ENCODE measurements at regions not wholly inside any gene's neighbourhood (a gene's known extent, or its start where the extent isn't known, plus 50 kb on each side); places are given as distances from the start of the nearest gene placed in this dataset.

GRCh38 chr21:15423676-15424445 is 305.9 kb upstream of the USP25 start:
- TF ChIP-seq RARB (CRISPR knock-in tag; IDR thresholded peaks at IDR 0.05) (no peak), PATZ1 (CRISPR knock-in tag; IDR thresholded peaks at IDR 0.05; ENCODE audit: borderline replicate concordance) (no peak), GLIS3 (CRISPR knock-in tag; IDR thresholded peaks at IDR 0.05) (no peak), TCF4 (CRISPR knock-in tag; IDR thresholded peaks at IDR 0.05; ENCODE audit: borderline replicate concordance) (no peak), ZFP30 (CRISPR knock-in tag; IDR thresholded peaks at IDR 0.05) (no peak), SNAI2 (CRISPR knock-in tag; IDR thresholded peaks at IDR 0.05) (no peak), TOX (CRISPR knock-in tag; IDR thresholded peaks at IDR 0.05; ENCODE audit: borderline replicate concordance) (no peak), BACH2 (CRISPR knock-in tag; IDR thresholded peaks at IDR 0.05; ENCODE audit: borderline replicate concordance) (no peak), CSRNP3 (CRISPR knock-in tag; IDR thresholded peaks at IDR 0.05) (no peak), POU6F1 (CRISPR knock-in tag; IDR thresholded peaks at IDR 0.05; ENCODE audit: borderline replicate concordance, low read depth) (no peak), CREB5 (CRISPR knock-in tag; IDR thresholded peaks at IDR 0.05; ENCODE audit: low read depth) (no peak)

All from SK-N-SH treated with all-trans-retinoic acid at 6 μM for 48 hours (cell line).